NCI-H82 treated with DMSO at 0.1 percent for 48 hours (cell line): ENCODE measurements at regions not wholly inside any gene's neighbourhood (a gene's known extent, or its start where the extent isn't known, plus 50 kb on each side); places are given as distances from the start of the nearest gene placed in this dataset.
"Not testable (repeated sequence)": the region's sequence is repeated elsewhere in the genome, so short reads cannot be mapped to it uniquely, and the experiment has no call there.

Experiments used
- DNase-seq: peaks from one replicate; lab custom pipeline; 2025; ENCODE audit not compliant: unreplicated experiment; lab: John Stamatoyannopoulos, UW

DNA sequence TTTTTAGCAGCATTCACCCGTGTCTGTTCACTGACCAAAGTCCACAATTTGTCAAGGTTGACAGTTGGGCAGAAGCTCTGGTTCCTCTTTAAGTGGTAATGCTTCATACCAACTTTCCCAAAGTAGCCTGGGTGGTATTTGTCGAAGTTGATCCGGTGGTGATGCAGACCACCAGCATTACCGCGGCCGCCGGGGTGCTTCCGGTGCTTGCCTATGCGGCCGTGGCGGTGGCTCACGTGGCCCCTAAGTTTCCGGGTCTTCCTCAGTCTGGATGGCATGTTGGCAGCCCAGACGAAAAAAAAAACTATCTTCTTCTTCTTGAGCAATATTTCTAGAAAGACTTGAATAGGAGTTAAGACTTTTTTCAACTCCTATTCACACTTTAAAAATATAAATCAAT lies 151.4 kb upstream of the RGS17 start:
- not testable (repeated sequence) for DNase-seq

DNA sequence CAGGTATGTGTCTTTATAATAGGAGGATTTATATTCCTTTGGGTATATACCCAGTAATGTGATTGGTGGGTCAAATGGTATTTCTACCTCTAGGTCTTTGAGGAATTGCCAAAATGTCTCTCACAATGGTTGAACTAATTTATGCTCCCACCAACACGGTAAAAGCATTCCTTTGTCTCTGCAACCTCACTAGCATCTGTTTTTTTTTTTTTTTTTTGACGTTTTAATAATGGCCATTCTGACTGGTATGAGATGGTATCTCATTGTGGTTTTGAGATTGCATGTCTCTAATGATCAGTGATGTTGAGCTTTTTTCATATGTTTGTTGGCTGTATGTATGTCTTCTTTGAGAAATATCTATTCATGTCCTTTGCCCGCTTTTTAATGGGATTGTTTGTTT lies 144.9 kb upstream of the RGS17 start:
- no peak for DNase-seq

DNA sequence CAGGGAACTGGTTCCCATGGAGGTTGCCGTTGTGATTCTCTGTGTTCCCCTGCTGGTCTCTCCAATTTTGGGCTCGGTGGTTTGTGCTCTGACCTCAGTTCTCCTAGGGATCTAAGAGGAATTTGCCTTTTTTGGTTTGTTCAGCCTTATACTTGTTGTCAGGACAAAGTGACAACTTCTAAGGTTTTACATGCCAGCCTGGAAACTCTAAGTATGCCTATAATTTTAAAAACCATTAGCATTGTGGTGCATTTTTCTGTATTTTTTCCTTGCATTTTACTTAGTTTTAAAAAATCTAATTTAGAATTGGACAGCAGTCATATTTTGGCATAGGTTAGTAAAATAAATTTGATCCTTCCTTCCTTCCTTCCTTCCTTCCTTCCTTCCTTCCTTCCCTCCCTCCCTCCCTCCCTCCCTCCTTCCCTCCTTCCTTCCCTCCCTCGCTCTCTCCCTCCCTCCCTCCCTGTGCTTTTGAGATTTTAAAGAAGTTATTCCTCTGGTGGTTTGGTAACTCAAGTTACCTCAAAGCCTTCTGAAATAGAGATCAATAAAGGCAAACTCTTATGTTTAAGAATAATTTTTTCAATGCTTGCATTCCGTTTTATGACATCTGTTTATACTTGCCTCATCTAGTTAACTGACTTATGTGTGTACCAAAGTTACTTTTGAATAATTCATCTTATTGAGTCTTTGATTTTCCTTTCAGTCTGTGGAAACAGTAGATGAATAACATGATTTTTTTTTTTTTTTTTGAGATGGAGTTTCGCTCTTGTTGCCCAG lies 141.3 kb upstream of the RGS17 start:
- DNase-seq, result no peak

DNA sequence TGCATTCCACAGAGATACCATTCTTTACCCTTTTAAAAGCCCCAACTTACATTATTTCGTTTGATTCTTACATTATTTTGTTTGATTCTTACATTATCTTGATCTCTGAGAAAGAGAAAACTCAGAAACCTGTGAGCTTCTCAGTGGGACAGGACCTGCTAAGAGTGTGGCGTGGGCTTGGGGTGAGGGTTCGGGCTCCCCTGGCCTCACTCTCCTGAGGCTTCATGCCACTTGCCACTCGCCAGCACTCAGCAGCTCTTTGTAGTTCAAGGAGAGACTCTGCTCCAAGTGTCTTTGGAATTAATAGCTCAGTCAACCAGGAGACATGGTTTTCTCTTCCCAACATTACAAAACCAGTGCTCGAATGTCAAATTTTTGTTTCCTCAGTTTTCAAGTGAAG lies 132.4 kb upstream of the RGS17 start:
- no peak for DNase-seq

DNA sequence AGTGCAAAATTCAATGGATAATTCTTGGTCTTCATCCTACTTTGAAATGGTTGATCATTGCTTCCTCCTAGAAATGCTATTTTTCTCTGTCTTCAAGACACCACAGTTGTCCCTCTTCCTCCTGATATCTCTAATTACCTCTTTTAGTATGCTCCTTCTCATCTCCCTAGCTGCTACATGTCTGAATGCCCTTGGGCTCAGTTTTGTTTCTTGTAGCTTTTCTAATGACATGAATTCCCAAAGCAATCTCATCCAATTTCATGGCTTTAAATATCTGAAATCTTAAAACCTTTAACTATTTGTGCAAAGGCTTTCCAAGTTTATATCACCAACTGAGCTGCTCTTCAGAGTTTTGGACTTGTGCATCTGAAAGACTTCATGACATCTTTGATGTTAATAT lies 120.2 kb upstream of the RGS17 start:
- DNase-seq, result no peak

DNA sequence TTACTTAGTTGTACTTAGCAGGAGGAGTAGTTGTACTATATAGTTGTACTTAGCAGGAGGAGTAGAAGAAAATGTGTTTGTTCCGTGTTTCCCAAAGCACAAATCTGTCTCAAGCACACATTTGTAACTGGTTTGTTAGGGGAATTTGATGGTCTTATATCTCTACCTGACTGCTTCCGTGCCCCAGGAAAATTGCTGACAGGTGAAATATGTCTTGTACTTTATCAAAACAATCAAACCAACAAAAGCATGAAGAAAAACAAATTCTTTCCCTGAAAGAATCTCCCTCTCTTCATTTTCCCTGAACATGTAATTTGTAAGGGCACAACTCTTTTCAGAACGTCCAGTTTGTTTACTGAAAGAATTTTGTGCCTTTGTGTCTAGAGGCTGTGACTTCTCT lies 106.6 kb upstream of the RGS17 start:
- DNase-seq, result no peak

DNA sequence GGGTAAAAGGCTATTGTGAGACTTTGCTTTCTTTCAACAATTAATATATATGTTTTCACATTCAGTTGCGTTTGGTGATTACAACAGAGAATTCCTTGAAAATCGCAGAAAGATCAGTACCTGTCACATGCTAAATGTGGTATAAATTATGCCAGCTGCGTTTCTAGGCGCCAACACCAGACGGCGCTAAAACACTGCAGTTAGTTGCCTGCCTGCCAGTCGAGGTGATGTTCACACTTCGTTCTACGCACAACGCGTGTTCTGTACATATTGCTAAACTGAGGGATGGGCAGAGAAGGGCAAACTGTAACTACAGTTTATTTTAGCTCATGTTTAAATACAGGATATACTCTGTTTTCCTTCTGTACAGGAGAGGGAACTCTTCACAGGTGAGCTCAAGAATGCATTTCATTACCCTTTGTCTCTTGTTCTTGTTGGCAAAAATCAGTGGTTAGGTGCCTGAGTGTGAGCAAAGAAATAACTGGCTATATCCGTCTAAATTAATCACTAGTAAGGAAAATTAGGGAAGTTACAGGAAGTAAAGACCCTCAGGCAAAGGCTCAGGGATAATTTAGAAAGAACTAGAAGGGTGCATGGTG lies 100.1 kb upstream of the RGS17 start:
- DNase-seq, result no peak

DNA sequence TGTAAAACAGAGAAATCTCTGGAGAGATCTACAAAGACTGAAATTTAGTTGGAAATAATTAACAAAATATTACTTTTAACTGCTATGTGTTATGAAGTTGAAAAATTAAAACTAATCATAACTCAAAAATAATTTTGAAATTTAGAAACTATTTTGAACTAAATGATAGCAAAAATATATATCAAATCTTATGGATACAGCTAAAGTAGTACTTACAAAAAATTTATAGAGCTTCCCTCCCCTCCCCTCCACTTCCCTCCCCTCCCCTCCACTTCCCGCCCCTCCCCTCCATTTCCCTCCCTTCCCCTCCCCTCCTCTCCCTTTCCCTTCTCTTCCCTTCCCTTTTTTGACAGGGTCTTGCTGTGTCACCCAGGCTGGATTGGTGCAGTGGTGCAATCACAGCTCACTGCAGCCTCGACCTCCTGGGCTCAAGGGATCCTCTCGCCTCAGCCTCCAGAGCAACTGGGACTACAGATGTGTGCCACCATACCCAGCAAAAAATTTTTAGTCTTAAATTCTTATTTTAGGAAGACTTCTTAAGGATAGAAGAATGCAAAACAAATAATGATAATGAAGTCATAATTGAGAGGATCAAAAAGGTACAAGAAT lies 87.2 kb upstream of the RGS17 start:
- no peak for DNase-seq

DNA sequence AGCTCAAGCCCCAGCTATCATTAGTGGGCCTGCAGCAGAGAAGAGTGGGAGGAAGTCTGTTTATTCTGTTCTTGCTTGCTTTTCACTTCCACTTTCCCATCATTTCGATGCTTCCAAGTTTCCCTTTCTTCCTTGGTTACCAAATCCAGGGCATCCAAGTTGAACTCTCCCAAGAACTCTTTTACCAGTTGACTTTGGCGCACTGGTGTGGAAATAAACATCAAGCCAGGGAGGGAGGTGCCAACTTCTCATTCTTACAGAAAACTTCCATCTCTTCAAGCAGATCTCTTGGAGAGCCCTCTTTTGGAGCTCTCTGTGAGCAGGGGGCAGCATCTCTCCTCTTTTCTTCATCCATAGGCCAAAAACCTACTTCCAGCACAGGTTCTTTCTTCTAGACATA lies 85.7 kb upstream of the RGS17 start:
- DNase-seq, result no peak

DNA sequence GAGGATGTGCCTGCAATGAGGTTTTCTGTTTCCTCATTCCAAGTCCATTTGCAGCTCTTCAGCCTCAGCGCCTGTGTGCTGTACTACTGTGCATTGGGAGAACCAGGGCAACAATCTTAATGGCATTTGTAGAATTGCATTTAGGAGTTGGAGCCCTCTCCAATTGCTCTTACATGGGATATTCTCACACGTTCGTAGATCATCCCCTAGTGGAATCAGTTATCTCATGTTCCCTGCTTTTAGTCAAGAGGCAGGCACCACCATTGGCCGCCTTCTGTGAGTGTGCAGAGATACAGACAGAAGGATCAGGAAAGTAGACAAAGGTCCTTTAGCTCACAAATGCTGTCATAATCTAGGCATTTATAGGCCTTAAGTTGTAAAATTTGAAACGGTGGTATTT lies 84.2 kb upstream of the RGS17 start:
- no peak for DNase-seq

DNA sequence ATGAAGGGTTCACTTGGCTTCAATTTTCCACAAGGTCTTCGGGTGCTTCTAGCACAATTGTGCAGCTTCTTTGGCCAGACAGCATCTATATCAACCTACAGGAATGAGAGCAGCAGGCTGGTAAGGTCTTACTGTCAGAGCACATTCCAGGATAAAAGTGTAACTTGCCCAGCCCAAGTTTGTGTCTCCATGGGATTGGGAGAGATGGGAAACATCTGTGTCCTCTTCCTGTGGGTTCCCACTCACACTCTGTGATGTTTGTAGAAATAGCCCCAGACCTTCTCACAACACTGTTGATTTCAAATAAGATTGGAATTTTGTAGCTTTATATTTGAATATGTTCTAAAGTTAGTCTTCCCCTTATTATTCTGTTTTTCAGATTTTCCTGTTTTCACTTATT lies 83.4 kb upstream of the RGS17 start:
- DNase-seq, result no peak

DNA sequence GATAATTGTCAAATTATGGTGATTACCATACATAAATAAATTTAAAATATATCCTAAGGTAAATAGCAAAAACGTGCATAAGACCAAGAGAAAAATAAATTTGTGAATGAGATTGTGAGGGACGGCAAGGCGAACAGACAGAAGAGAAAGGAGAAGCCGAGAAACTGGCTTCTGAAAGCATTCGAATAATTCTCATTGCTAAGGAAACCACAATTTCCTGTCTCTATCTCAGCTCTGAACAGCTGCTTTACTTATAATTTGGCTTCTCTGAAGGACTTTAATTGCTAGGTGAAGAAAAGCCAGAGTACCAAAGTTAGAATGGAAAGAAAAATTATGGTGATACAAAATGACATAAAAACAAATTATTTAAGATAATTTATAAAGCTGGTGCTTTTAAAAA lies 79.0 kb upstream of the RGS17 start:
- no peak for DNase-seq

DNA sequence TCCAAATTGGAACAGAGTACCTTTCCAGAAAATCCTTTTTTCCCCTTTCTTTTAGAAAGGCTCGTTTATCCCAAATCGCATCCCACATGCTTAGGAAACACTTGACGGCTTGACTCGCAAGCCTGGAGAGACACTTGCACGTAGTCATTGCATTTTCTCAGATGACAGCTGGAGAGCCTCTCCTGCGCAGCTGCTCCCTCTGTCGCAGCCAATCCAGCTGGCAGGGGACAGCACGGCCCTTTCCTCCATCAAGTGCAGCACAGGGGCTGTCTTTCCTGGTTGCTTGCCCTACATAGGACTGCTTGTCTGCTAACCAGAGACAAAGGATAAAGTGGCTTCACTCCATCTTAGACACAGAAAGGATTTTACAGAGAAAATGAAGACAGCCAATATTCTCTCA lies 77.6 kb upstream of the RGS17 start:
- peak; percentile 24 for DNase-seq

DNA sequence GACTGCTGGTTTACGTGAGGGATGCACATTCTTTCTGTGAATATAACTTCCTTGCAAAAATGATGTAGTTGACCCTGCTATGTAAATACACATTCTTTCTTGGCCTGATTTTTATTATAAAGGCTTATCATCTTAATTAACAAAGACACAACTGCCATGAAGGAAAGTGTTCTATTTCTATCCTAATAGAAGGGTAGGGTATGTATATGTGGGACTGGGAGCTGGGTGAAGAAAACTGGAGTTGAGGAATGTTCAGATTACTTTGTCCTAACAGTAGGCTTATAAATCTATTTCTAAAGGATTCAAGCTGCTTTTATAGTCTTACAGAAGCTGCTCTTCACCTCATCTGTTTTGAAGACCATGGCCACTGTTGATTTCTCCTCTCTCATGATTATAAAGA lies 76.5 kb upstream of the RGS17 start:
- DNase-seq, result no peak

DNA sequence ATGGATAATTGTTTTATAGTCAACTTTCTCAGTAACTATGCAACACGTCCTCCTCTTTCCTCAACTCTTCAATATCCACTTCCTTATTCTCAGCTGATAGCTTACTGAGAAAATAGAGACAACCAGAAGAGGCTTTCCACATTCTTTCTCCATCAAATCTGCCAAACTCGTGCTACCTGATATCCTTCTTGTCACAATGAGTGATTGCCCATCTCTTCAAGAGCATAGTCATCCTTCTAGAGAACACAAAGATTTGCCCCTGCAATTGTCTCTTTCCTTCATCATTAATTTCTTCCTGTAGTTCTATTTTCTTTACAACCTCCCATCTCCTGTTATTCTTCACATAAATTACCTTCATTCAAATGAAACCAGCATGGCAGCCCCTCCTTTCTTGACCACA lies 75.9 kb upstream of the RGS17 start:
- DNase-seq, result no peak

DNA sequence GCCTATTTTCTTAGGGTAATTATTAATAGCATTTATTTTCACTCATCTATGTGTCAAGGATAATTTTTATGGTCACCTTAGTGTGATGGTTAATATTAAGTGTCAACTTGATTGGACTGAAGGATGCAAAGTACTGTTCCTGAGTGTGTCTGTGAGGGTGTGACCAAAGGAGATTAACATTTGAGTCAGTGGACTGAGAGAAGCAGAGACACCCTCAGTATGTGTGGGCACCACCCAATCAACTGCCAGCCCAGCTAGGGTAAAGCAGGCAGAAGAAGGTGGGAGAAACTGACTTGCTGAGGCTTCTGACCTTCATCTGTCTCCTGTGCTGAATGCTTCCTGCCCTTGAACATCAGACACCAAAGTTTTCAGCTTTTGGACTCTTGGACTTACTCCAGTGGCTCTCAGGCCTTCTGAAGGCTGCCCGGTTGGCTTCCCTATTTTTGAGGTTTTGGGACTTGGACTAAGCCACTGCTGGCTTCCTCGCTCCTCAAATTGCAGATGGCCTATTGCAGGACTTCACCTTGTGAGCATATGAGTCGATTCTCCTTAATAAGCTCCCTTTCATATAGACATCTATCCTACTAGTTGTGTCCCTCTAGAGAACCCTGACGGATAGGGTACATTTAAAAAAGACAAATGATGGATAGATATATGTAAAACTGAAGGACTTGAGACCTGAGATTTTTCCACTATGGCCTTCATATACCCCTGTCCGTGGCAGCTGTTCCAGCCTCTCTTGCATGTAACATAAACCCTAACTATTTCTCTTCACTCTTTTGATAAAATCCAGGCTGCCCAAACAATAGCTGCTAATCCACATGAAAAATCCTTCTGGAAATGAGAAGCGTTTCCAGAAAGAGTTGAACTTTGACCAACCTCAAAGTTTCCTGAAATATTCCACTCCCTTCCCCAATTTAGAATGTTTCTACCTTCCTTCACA lies 62.1 kb upstream of the RGS17 start:
- DNase-seq, result no peak

DNA sequence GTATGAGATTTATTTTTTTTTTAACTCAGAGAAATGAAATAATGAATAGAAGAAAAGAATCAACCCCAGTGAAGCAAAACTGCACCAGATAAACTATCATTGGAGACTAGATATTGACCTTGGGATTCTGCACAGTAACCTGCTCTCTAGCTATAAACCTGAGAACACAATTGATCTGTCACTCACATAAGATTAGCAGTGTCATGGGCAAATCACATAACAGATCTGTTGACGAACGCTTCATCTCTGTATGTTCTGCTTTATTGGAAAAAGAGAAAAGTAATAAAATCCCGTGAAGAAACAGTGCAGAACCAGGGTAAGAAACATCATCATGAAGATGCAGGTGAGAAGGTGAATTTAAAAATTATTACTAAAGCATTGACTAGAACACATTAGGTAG lies 52.8 kb upstream of the RGS17 start:
- no peak for DNase-seq
